GM12891 (cell line): ENCODE measurements at regions not wholly inside any gene's neighbourhood (a gene's known extent, or its start where the extent isn't known, plus 50 kb on each side); places are given as distances from the start of the nearest gene placed in this dataset.

Experiments
- POLR2A ChIP-seq: IDR thresholded peaks from 2 replicates; pipeline ENCODE4 v1.6.1; 2011; ENCODE audit warnings: low read depth, low read length, control low read depth
- POLR2AphosphoS5 ChIP-seq: IDR thresholded peaks from 2 replicates; pipeline ENCODE4 v1.6.1; 2011; ENCODE audit warnings: low read depth, low read length, control low read depth
- TAF1 ChIP-seq: IDR thresholded peaks from 2 replicates; pipeline ENCODE4 v1.6.1; 2011; ENCODE audit warnings: low read depth, low read length, control low read depth

- no peak for TF ChIP-seq POLR2A
- no peak for TF ChIP-seq TAF1
- no peak for TF ChIP-seq POLR2AphosphoS5
Measured at GRCh38 chrX:148288451-148288850, 212.0 kb upstream of the AFF2 start.
